Activated naive CD4-positive, alpha-beta T cell treated with anti-CD3 and anti-CD28 coated beads, Interleukin-2, amount 50 U/mL, for 24 hours (primary cell): ENCODE measurements at regions not wholly inside any gene's neighbourhood (a gene's known extent, or its start where the extent isn't known, plus 50 kb on each side); places are given as distances from the start of the nearest gene placed in this dataset.

Source experiments
- H3K27ac Mint-ChIP-seq: one replicate; pipeline ENCODE4 v1.8.0; 2021; ENCODE audit warnings: mild to moderate bottlenecking, mixed read lengths
- H3K27me3 Mint-ChIP-seq: one replicate; pipeline ENCODE4 v1.8.0; 2021; ENCODE audit warnings: mixed read lengths
- H3K36me3 Mint-ChIP-seq: one replicate; pipeline ENCODE4 v1.8.0; 2021; ENCODE audit warnings: mixed read lengths
- H3K4me1 Mint-ChIP-seq: one replicate; pipeline ENCODE4 v1.8.0; 2021; ENCODE audit warnings: mixed read lengths
- H3K4me3 Mint-ChIP-seq: one replicate; pipeline ENCODE4 v1.8.0; 2021; ENCODE audit warnings: mild to moderate bottlenecking, mixed read lengths
- H3K9me3 Mint-ChIP-seq: one replicate; pipeline ENCODE4 v1.8.0; 2021; ENCODE audit warnings: mixed read lengths

- Mint-ChIP-seq H3K36me3 (no peaks in the 10 kb centered on the region), H3K4me3 (no peak overlapping the region), H3K27ac (no peak overlapping the region), H3K9me3 (no peaks in the 10 kb centered on the region), H3K27me3 (peaks cover 9% of the 10 kb centered on the region), H3K4me1 (no peaks in the 10 kb centered on the region)
Observed at GRCh38 chr10:10873915-10874314, 143.8 kb upstream of the CELF2 start.

- no peak overlapping the region for H3K27ac Mint-ChIP-seq
- H3K4me1 Mint-ChIP-seq = no peaks in the 10 kb centered on the region
- peaks cover 2% of the 10 kb centered on the region for H3K27me3 Mint-ChIP-seq
- H3K36me3 Mint-ChIP-seq = no peaks in the 10 kb centered on the region
- no peak overlapping the region for H3K4me3 Mint-ChIP-seq
- no peaks in the 10 kb centered on the region for H3K9me3 Mint-ChIP-seq
Observed at GRCh38 chr10:10878963-10879362, 138.7 kb upstream of the CELF2 start.

DNA sequence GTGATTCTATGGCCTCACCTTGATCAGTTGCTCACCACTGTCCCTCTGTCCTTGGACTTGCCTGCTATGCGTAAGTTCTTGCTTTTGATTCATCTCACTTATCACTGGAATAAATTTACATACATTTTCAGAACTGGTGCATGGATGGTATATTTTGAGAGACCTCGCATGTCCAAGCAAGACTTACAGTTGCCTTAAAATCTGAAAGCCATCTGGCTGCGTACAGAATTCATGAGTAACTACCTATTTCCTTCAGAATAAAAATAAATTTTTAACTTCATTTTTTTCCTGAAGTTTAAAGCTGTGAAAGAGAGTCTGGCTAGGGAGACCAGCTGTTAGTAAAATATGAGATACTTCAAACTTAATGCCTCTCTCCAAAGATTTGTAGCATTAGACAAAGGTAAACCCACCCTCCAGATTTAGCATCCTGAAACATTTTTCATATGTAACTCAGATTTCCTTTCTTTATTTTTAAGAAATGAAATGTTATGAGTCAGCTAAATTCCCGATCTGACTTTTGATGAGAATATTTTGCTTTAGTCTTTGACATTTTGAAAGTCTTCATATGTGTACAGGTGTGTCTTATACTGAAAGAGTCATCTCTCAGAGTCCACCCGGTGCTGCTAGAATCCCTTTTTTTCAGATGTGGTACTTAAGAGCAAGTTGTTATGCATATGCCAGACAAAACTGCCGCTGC lies 136.4 kb upstream of the CELF2 start:
- no peak overlapping the region for H3K4me3 Mint-ChIP-seq
- H3K27me3 Mint-ChIP-seq = peaks cover 1% of the 10 kb centered on the region
- H3K27ac Mint-ChIP-seq = no peak overlapping the region
- no peaks in the 10 kb centered on the region for H3K9me3 Mint-ChIP-seq
- no peaks in the 10 kb centered on the region for H3K4me1 Mint-ChIP-seq
- H3K36me3 Mint-ChIP-seq = no peaks in the 10 kb centered on the region

- H3K27ac Mint-ChIP-seq = no peak overlapping the region
- H3K4me1 Mint-ChIP-seq = no peaks in the 10 kb centered on the region
- no peaks in the 10 kb centered on the region for H3K36me3 Mint-ChIP-seq
- no peaks in the 10 kb centered on the region for H3K9me3 Mint-ChIP-seq
- no peak overlapping the region for H3K4me3 Mint-ChIP-seq
- H3K27me3 Mint-ChIP-seq = peaks cover 2% of the 10 kb centered on the region
Observed at GRCh38 chr10:10883737-10884136, 133.9 kb upstream of the CELF2 start.

DNA sequence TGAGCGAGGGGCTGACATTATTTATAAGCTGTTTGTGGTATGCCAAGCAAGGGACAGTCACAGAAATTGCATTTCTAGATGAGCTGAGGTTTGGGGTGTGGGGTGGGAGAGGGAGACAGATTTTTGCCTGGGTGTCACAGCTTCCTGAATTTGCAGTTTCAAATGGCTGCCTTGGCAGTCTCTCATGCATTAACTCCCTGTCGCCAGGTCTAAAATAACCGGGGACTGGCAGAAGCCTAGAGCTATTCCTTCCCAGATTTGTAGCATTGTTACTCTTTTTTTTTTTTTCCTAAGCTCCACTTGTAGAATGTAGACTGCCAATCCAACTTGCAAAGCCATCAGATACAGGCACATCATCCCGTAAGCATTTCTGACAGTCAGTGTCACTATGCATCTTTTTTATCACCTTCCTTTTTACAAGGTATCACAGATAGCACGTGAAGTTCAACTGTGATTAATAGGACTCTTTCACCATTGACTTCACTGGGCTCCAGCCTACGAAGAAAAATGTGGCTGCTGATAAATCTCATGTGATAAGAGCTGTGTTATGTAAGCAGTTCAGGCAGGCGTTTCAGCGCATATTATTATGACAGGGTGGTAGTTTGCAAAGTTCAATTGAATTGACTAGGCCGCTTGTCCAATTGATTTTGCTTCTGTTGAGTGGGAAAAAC lies 130.7 kb upstream of the CELF2 start:
- no peaks in the 10 kb centered on the region for H3K9me3 Mint-ChIP-seq
- H3K27ac Mint-ChIP-seq = no peak overlapping the region
- H3K4me3 Mint-ChIP-seq = no peak overlapping the region
- no peaks in the 10 kb centered on the region for H3K36me3 Mint-ChIP-seq
- H3K27me3 Mint-ChIP-seq = peaks cover 3% of the 10 kb centered on the region
- no peaks in the 10 kb centered on the region for H3K4me1 Mint-ChIP-seq

- H3K36me3 Mint-ChIP-seq = no peaks in the 10 kb centered on the region
- H3K27me3 Mint-ChIP-seq = peaks cover 3% of the 10 kb centered on the region
- H3K27ac Mint-ChIP-seq = no peak overlapping the region
- H3K4me1 Mint-ChIP-seq = no peaks in the 10 kb centered on the region
- H3K4me3 Mint-ChIP-seq = no peak overlapping the region
- peaks cover 8% of the 10 kb centered on the region for H3K9me3 Mint-ChIP-seq
Observed at GRCh38 chr10:10891124-10892082, 126.3 kb upstream of the CELF2 start.

DNA sequence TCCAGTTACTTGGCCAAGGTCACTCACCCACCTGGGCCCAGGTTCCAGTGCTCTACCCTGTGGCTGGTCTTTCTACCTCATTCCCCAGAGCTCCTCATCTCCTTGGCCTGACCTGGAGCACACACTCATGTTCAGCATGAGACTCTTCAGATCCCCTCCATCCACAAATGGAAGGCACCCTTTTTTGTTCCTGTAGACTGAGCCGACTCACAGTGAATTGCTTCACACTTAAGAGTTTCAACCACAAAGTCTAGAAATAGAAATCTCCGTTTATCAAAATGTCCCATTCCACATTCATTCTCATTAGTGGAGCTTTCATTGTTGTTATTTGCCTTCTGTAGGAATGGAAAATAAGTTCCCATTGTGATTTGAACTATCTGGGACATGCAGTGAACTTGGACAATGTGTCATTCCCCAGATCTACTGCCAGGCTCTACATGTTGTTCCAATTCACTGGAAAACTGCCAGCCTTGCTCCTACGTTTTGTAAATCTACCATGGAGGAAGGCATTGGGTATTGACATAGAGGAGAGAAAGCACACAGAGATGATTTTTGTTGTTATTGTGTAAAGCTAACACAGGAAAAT lies 125.3 kb upstream of the CELF2 start:
- peaks cover 3% of the 10 kb centered on the region for H3K27me3 Mint-ChIP-seq
- H3K4me1 Mint-ChIP-seq = no peaks in the 10 kb centered on the region
- H3K9me3 Mint-ChIP-seq = peaks cover 8% of the 10 kb centered on the region
- no peak overlapping the region for H3K27ac Mint-ChIP-seq
- H3K36me3 Mint-ChIP-seq = no peaks in the 10 kb centered on the region
- H3K4me3 Mint-ChIP-seq = no peak overlapping the region

GRCh38 chr10:10897400-10897799 lies 120.3 kb upstream of the CELF2 start:
- no peaks in the 10 kb centered on the region for H3K4me1 Mint-ChIP-seq

GRCh38 chr10:10901906-10902305 lies 115.8 kb upstream of the CELF2 start:
- Mint-ChIP-seq H3K4me3 (no peak overlapping the region), H3K27me3 (peaks cover 1% of the 10 kb centered on the region), H3K4me1 (no peaks in the 10 kb centered on the region), H3K36me3 (no peaks in the 10 kb centered on the region), H3K27ac (no peak overlapping the region), H3K9me3 (no peaks in the 10 kb centered on the region)

More at GRCh38 chr10:10897400-10897799, 120.3 kb upstream of the CELF2 start:
- no peak overlapping the region for H3K27ac Mint-ChIP-seq
- H3K27me3 Mint-ChIP-seq = no peaks in the 10 kb centered on the region
- H3K36me3 Mint-ChIP-seq = no peaks in the 10 kb centered on the region
- H3K9me3 Mint-ChIP-seq = peaks cover 8% of the 10 kb centered on the region
- no peak overlapping the region for H3K4me3 Mint-ChIP-seq

GRCh38 chr10:10902951-10903350 lies 114.7 kb upstream of the CELF2 start:
- peaks cover 1% of the 10 kb centered on the region for H3K27me3 Mint-ChIP-seq
- H3K27ac Mint-ChIP-seq = no peak overlapping the region
- no peaks in the 10 kb centered on the region for H3K4me1 Mint-ChIP-seq
- no peaks in the 10 kb centered on the region for H3K36me3 Mint-ChIP-seq
- H3K4me3 Mint-ChIP-seq = no peak overlapping the region
- H3K9me3 Mint-ChIP-seq = no peaks in the 10 kb centered on the region

DNA sequence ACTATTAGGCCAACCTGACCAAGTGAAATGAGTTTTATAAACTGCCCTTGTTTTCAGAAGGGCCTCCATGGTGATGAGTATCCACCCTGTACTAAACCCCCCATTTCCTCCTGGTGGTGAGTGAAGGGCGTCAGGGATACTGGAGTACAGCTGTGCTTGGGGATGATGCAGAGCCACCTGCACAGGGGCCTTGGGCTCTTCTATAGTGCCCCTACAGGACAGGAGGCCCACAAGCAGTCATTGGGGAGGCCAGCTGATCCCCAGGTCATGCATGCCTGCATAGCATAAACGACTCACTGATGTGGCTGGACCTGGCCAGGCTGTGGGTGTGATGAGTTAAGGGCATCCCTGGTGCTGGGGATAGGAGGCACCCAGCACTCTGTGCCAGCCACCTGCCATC lies 114.1 kb upstream of the CELF2 start:
- Mint-ChIP-seq H3K27ac (no peak overlapping the region), H3K27me3 (peaks cover 1% of the 10 kb centered on the region), H3K36me3 (no peaks in the 10 kb centered on the region), H3K9me3 (no peaks in the 10 kb centered on the region), H3K4me1 (no peaks in the 10 kb centered on the region), H3K4me3 (no peak overlapping the region)

DNA sequence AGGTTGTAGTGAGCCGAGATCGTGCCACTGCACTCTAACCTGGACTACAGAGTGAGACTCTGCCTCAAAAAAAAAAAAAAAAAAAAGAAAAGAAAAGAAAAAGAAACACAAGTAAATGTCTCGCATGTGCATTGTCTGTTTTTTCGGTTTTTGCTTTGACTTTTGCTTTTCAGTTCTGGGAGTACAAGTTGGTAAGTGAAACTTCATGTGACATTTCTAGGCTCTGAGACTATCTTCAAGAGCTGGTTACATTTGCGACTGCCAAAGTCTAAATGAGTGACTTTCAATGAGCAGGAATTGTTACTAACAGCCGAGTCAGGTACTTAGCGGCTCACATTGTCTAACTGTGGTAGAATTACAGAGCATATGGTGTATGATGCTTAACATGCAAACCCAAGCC lies 107.0 kb upstream of the CELF2 start:
- no peaks in the 10 kb centered on the region for H3K36me3 Mint-ChIP-seq
- no peak overlapping the region for H3K4me3 Mint-ChIP-seq
- no peaks in the 10 kb centered on the region for H3K9me3 Mint-ChIP-seq
- no peak overlapping the region for H3K27ac Mint-ChIP-seq
- peaks cover 13% of the 10 kb centered on the region for H3K27me3 Mint-ChIP-seq
- peaks cover 3% of the 10 kb centered on the region for H3K4me1 Mint-ChIP-seq

GRCh38 chr10:10911035-10911434 lies 106.6 kb upstream of the CELF2 start:
- Mint-ChIP-seq H3K4me1 (peaks cover 3% of the 10 kb centered on the region), H3K27ac (no peak overlapping the region), H3K36me3 (no peaks in the 10 kb centered on the region), H3K4me3 (no peak overlapping the region), H3K9me3 (no peaks in the 10 kb centered on the region), H3K27me3 (peaks cover 13% of the 10 kb centered on the region)

GRCh38 chr10:10911471-10911921 lies 106.2 kb upstream of the CELF2 start:
- H3K4me3 Mint-ChIP-seq = no peak overlapping the region
- H3K27ac Mint-ChIP-seq = no peak overlapping the region
- peaks cover 3% of the 10 kb centered on the region for H3K4me1 Mint-ChIP-seq
- H3K36me3 Mint-ChIP-seq = no peaks in the 10 kb centered on the region
- H3K27me3 Mint-ChIP-seq = peaks cover 11% of the 10 kb centered on the region
- H3K9me3 Mint-ChIP-seq = no peaks in the 10 kb centered on the region

- H3K4me1 Mint-ChIP-seq = peaks cover 3% of the 10 kb centered on the region
- no peaks in the 10 kb centered on the region for H3K9me3 Mint-ChIP-seq
- H3K27ac Mint-ChIP-seq = no peak overlapping the region
- no peak overlapping the region for H3K4me3 Mint-ChIP-seq
- H3K27me3 Mint-ChIP-seq = peaks cover 11% of the 10 kb centered on the region
- no peaks in the 10 kb centered on the region for H3K36me3 Mint-ChIP-seq
Observed at GRCh38 chr10:10914144-10914543, 103.5 kb upstream of the CELF2 start.
